Body of pancreas (tissue), 4 donors: ENCODE measurements at regions not wholly inside any gene's neighbourhood (a gene's known extent, or its start where the extent isn't known, plus 50 kb on each side); places are given as distances from the start of the nearest gene placed in this dataset.

Source experiments
- ATAC-seq: fragments of 150-250 bp; one replicate; pipeline ENCODE4 v1.9.1; 2016
- DNase-seq, 4 donors: peaks; one replicate each; pipeline ENCODE4 v3.0.0-alpha.2; 2019
- H3K27ac ChIP-seq, 4 donors: fragments of 200-600 bp; sonication (generic); 1 replicate in 3 of 4; 2 replicates in 1 of 4; pipeline versions ENCODE4 v1.5.1 to v1.6.1; 2016 to 2019; ENCODE audit warnings: mild to moderate bottlenecking in 1 of 4, mixed read lengths in 1 of 4, moderate library complexity in 1 of 4
- H3K27me3 ChIP-seq, 2 donors: fragments of 200-600 bp; sonication (generic); one replicate each; pipeline ENCODE4 v1.6.0; 2016; ENCODE audit warnings: mild to moderate bottlenecking in 1 of 2
- H3K36me3 ChIP-seq, 2 donors: fragments of 200-600 bp; sonication (generic); replicated peaks in 1 of 2; 2 replicates each; pipeline ENCODE4 v1.5.1; 2016; ENCODE audit warnings: low read depth in 2 of 2; ENCODE audit not compliant: insufficient read depth in 1 of 2
- H3K4me1 ChIP-seq: fragments of 200-600 bp; sonication (generic); one replicate; pipeline ENCODE4 v1.6.0; 2016
- H3K4me3 ChIP-seq, 2 donors: fragments of 200-600 bp; sonication (generic); 1 replicate in 1 of 2; 2 replicates in 1 of 2; pipeline ENCODE4 v1.5.1; 2016 to 2019
- H3K9me3 ChIP-seq, 3 donors: fragments of 200-600 bp; sonication (generic); 1 replicate in 2 of 3; 2 replicates in 1 of 3; pipeline ENCODE4 v1.5.1; 2016
- CTCF ChIP-seq, 7 experiments: fragments of 450-650 bp in 4 of 7; fragments of 200-600 bp in 3 of 7; sonication (generic) in 3 of 7; IDR thresholded peaks; one replicate each; pipeline ENCODE4 v1.5.1; 2016 to 2019; ENCODE audit warnings: antibody characterized with exemption in 7 of 7
- POLR2A ChIP-seq, 3 donors: fragments of 450-650 bp; IDR thresholded peaks; one replicate each; pipeline ENCODE4 v1.6.1; 2016; ENCODE audit warnings: antibody characterized with exemption in 3 of 3, mild to moderate bottlenecking in 2 of 3
- WGBS, 2 donors: methylation state at CpG; one replicate each; pipeline ENCODE4 v1.1.5; 2017; 5-methylcytosine and 5-hydroxymethylcytosine counted together
- intact Hi-C: fragments of 100-400 bp; cut with DNase I; formaldehyde crosslinking; loops from one replicate; pipeline ENCODE4 v1.15.1; 2023

- TF ChIP-seq CTCF (IDR thresholded peaks at IDR 0.05): no peak
- Histone ChIP-seq H3K9me3 (no peaks in the 10 kb centered on the region), H3K27ac (no peak overlapping the region), H3K4me1 (no peaks in the 10 kb centered on the region), H3K4me3 (no peak overlapping the region), H3K36me3 (no peaks in the 10 kb centered on the region), H3K27me3 (no peaks in the 10 kb centered on the region)
- no peak for DNase-seq
- no peak for ATAC-seq
- intact Hi-C loops: no loop called here
- 47 to 55% methylated on average over 7 to 13 of the region's 13 CpGs for WGBS, 2 donors
These were observed 77.4 kb upstream of the CST7 start for GRCh38 chr20:24871480-24872213.

- no peak overlapping the region for H3K4me3 ChIP-seq
- no peak overlapping the region for H3K27ac ChIP-seq
- ATAC-seq (no peak), DNase-seq (no peak)
- no peaks in the 10 kb centered on the region for H3K4me1 ChIP-seq
- no peaks in the 10 kb centered on the region for H3K27me3 ChIP-seq
- H3K36me3 ChIP-seq: no peaks in the 10 kb centered on the region
- intact Hi-C loops: no loop called here
- H3K9me3 ChIP-seq: no peaks in the 10 kb centered on the region
- WGBS, 2 donors: 42 to 47% methylated on average over 6 to 12 of the region's 12 CpGs
- no peak for TF ChIP-seq POLR2A (IDR thresholded peaks at IDR 0.05)
- TF ChIP-seq CTCF (IDR thresholded peaks at IDR 0.05): no peak
These were observed 76.6 kb upstream of the CST7 start for GRCh38 chr20:24872291-24873024.

GRCh38 chr20:24873025-24873620, 75.9 kb upstream of the CST7 start:
- TF ChIP-seq POLR2A (IDR thresholded peaks at IDR 0.05): no peak
- TF ChIP-seq CTCF (IDR thresholded peaks at IDR 0.05): no peak
- WGBS, 2 donors: 56 to 66% methylated on average over 10 to 23 of the region's 26 CpGs
- no peaks in the 10 kb centered on the region for H3K4me1 ChIP-seq
- no peak for ATAC-seq
- intact Hi-C loops: no loop called here
- no peaks in the 10 kb centered on the region for H3K36me3 ChIP-seq
- H3K4me3 ChIP-seq: no peak overlapping the region
- no peaks in the 10 kb centered on the region for H3K27me3 ChIP-seq
- no peaks in the 10 kb centered on the region for H3K9me3 ChIP-seq
- DNase-seq: no peak
- H3K27ac ChIP-seq: no peak overlapping the region

GRCh38 chr20:24875078-24875477, 74.0 kb upstream of the CST7 start:
- no peak overlapping the region for H3K27ac ChIP-seq
- no peak for ATAC-seq
- no peaks in the 10 kb centered on the region for H3K27me3 ChIP-seq
- DNase-seq: no peak
- intact Hi-C loops: no loop called here
- no peaks in the 10 kb centered on the region for H3K36me3 ChIP-seq
- H3K9me3 ChIP-seq: no peaks in the 10 kb centered on the region
- H3K4me1 ChIP-seq: no peaks in the 10 kb centered on the region
- H3K4me3 ChIP-seq: no peak overlapping the region
- WGBS, 2 donors: 66 to 71% methylated on average over 6 to 7 of the region's 7 CpGs
- no peak for TF ChIP-seq CTCF (IDR thresholded peaks at IDR 0.05)
- no peak for TF ChIP-seq POLR2A (IDR thresholded peaks at IDR 0.05)
